ENCODE measurements at regions not wholly inside any gene's neighbourhood (a gene's known extent, or its start where the extent isn't known, plus 50 kb on each side); places are given as distances from the start of the nearest gene placed in this dataset.
"Not testable (repeated sequence)": the region's sequence is repeated elsewhere in the genome, so short reads cannot be mapped to it uniquely, and the experiment has no call there.

DNA sequence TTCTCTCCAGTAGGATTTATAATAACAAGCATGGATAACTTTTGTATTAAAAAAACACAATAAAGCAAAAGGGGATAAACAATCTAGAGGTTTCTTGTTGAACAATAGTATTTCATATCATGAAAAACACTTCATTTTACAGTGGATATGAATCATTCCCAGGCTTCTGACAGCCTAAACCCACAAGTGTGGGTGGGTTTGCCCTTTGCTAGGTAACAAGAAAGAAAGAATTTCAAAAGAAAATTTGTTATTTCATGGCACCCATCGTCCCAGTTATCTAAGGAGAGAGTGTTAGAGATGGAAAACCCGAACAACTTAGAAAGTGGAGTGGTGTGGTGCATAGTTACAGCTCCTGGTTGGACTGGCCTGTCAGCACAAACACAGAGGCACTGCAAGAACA, 76.1 kb upstream of the GPR6 start:
- no peak for DNase-seq
- no peak overlapping the region for H3K4me3 Mint-ChIP-seq
- H3K36me3 Mint-ChIP-seq = no peaks in the 10 kb centered on the region
- H3K27me3 ChIP-seq (ENCODE audit: control insufficient read depth, insufficient read depth, low read length) = peaks cover 7% of the 10 kb centered on the region
- ATAC-seq (ENCODE audit: low read depth in 2 of 2) = no peak
- no peak overlapping the region for H3K27ac ChIP-seq (ENCODE audit: insufficient read depth, low read length, poor library complexity, severe bottlenecking)
- no peak overlapping the region for H3K4me3 ChIP-seq (ENCODE audit: low read depth, low read length)
- H3K9me3 ChIP-seq (ENCODE audit: control insufficient read depth in 2 of 2, low read length in 2 of 2) = no peaks in the 10 kb centered on the region
- H3K27ac Mint-ChIP-seq = no peak overlapping the region
- H3K27me3 Mint-ChIP-seq = peaks cover 15% of the 10 kb centered on the region
- no peaks in the 10 kb centered on the region for H3K4me1 ChIP-seq (ENCODE audit: control insufficient read depth, insufficient read depth, low read length, poor library complexity, severe bottlenecking)
- peaks cover 0 to 3% (median 0%) of the 10 kb centered on the region in 7 donors for H3K9me3 Mint-ChIP-seq
- no peaks in the 10 kb centered on the region for H3K4me1 Mint-ChIP-seq
- H3K36me3 ChIP-seq (ENCODE audit: control insufficient read depth, insufficient read depth, low read length) = no peaks in the 10 kb centered on the region

DNA sequence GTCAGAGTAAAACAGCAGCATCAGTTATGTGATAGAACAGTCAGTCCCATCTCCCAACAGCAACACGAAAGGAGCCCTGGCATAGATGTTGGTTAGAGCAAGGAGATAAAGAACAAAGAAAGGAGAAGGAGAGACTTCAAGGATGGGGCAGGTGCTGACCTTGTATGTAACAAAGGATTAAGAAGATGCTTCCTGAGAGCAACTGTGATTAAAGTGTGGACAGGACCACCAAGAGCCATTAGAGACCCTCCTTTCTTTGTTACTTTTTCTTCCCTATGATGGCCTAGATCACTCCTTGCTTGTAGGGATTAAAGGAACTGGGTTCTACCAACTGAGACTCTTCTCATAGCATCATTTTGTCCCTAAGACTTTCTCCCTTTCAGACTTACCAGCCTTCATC, 75.2 kb upstream of the GPR6 start:
- Mint-ChIP-seq H3K4me1 (no peaks in the 10 kb centered on the region), H3K36me3 (no peaks in the 10 kb centered on the region), H3K27me3 (peaks cover 11% of the 10 kb centered on the region), H3K9me3 (peaks cover 0 to 3% (median 0%) of the 10 kb centered on the region in 7 donors), H3K27ac (no peak overlapping the region), H3K4me3 (no peak overlapping the region)
- Histone ChIP-seq H3K27me3 (ENCODE audit: control insufficient read depth, insufficient read depth, low read length) (peaks cover 10% of the 10 kb centered on the region), H3K27ac (ENCODE audit: insufficient read depth, low read length, poor library complexity, severe bottlenecking) (no peak overlapping the region), H3K4me3 (ENCODE audit: low read depth, low read length) (no peak overlapping the region), H3K4me1 (ENCODE audit: control insufficient read depth, insufficient read depth, low read length, poor library complexity, severe bottlenecking) (no peaks in the 10 kb centered on the region), H3K36me3 (ENCODE audit: control insufficient read depth, insufficient read depth, low read length) (no peaks in the 10 kb centered on the region), H3K9me3 (ENCODE audit: control insufficient read depth in 2 of 2, low read length in 2 of 2) (no peaks in the 10 kb centered on the region)
- DNase-seq (no peak), ATAC-seq (ENCODE audit: low read depth in 2 of 2) (no peak)

DNA sequence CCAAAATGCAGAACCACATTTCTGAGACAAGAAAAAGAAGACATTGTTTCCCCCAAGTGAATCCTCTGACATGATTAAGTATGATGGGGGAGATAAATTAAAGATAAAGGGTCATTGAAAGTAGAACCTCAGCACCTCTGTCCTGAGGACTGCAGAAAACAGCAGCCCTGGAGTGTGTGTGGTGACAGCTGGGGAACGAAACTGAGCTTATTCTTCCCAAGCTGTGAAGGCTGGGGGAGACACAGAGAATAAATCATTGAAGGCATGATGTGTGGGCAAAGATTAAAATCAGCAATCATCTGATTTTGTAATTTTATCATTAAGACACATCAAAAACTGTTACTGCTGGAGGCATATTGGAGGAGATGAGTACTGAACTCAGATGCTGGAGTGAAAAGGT, 67.5 kb upstream of the GPR6 start:
- no peak overlapping the region for H3K4me3 ChIP-seq (ENCODE audit: low read depth, low read length)
- no peak overlapping the region for H3K27ac Mint-ChIP-seq
- ATAC-seq (ENCODE audit: low read depth in 2 of 2) (no peak), DNase-seq (no peak)
- no peaks in the 10 kb centered on the region for H3K27me3 Mint-ChIP-seq
- no peaks in the 10 kb centered on the region for H3K4me1 Mint-ChIP-seq
- no peaks in the 10 kb centered on the region for H3K36me3 ChIP-seq (ENCODE audit: control insufficient read depth, insufficient read depth, low read length)
- H3K27me3 ChIP-seq (ENCODE audit: control insufficient read depth, insufficient read depth, low read length) = peaks cover 7% of the 10 kb centered on the region
- H3K36me3 Mint-ChIP-seq = no peaks in the 10 kb centered on the region
- H3K9me3 ChIP-seq (ENCODE audit: control insufficient read depth in 2 of 2, low read length in 2 of 2) = no peaks in the 10 kb centered on the region
- peaks cover 0 to 3% (median 0%) of the 10 kb centered on the region in 7 donors for H3K9me3 Mint-ChIP-seq
- H3K27ac ChIP-seq (ENCODE audit: insufficient read depth, low read length, poor library complexity, severe bottlenecking) = no peak overlapping the region
- no peaks in the 10 kb centered on the region for H3K4me1 ChIP-seq (ENCODE audit: control insufficient read depth, insufficient read depth, low read length, poor library complexity, severe bottlenecking)
- no peak overlapping the region for H3K4me3 Mint-ChIP-seq

DNA sequence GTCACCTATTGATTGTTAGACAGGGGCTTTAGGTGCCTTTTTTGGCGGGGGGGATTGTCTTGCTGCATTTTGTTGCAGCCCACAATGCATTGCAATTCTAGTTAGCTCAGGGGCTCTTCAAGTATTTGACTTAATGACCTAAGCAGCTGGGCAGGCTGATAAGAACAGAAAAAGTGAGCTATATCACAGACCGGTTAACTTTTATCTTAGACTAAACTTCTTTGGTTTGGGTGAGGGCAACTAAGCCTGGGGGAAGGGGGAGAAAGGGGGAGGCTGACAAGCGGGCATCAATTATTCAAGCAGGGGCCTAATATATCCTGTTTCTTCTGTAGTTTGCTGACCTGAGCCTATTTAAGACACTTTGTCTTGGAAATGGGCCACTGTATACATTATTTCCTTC, 66.0 kb upstream of the GPR6 start:
- H3K4me3 ChIP-seq (ENCODE audit: low read depth, low read length) = no peak overlapping the region
- H3K27me3 ChIP-seq (ENCODE audit: control insufficient read depth, insufficient read depth, low read length) = peaks cover 3% of the 10 kb centered on the region
- H3K27ac ChIP-seq (ENCODE audit: insufficient read depth, low read length, poor library complexity, severe bottlenecking) = no peak overlapping the region
- no peak overlapping the region for H3K4me3 Mint-ChIP-seq
- H3K9me3 Mint-ChIP-seq = no peaks in the 10 kb centered on the region
- H3K27me3 Mint-ChIP-seq = no peaks in the 10 kb centered on the region
- H3K36me3 Mint-ChIP-seq = no peaks in the 10 kb centered on the region
- no peaks in the 10 kb centered on the region for H3K4me1 Mint-ChIP-seq
- no peaks in the 10 kb centered on the region for H3K9me3 ChIP-seq (ENCODE audit: control insufficient read depth in 2 of 2, low read length in 2 of 2)
- DNase-seq = no peak
- no peaks in the 10 kb centered on the region for H3K36me3 ChIP-seq (ENCODE audit: control insufficient read depth, insufficient read depth, low read length)
- no peaks in the 10 kb centered on the region for H3K4me1 ChIP-seq (ENCODE audit: control insufficient read depth, insufficient read depth, low read length, poor library complexity, severe bottlenecking)
- ATAC-seq (ENCODE audit: low read depth in 2 of 2) = no peak
- H3K27ac Mint-ChIP-seq = no peak overlapping the region

DNA sequence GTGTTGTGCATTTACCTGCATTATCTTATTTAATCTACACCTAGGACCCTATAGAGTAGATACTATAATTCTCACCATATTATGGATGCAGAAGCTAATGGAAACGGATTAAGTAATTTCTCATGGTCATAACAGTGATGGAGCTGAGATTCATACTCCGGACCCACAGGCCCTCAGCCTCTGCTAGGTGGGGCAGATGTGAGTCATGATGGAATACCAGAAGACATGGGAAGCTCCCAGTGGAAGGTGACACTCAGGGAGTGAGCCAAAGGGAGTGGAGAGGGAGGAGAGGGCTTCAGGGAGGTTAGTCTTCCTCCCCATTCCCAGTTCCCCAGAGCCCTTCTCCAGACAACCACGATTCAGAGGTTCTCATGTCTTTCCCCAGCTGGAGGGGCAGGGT, 65.2 kb upstream of the GPR6 start:
- Mint-ChIP-seq H3K27me3 (no peaks in the 10 kb centered on the region), H3K27ac (no peak overlapping the region), H3K4me1 (no peaks in the 10 kb centered on the region), H3K36me3 (no peaks in the 10 kb centered on the region), H3K9me3 (no peaks in the 10 kb centered on the region), H3K4me3 (no peak overlapping the region)
- no peaks in the 10 kb centered on the region for H3K36me3 ChIP-seq (ENCODE audit: control insufficient read depth, insufficient read depth, low read length)
- no peak for DNase-seq
- no peak overlapping the region for H3K27ac ChIP-seq (ENCODE audit: insufficient read depth, low read length, poor library complexity, severe bottlenecking)
- peaks cover 1% of the 10 kb centered on the region for H3K27me3 ChIP-seq (ENCODE audit: control insufficient read depth, insufficient read depth, low read length)
- ATAC-seq (ENCODE audit: low read depth in 2 of 2) = no peak
- H3K4me3 ChIP-seq (ENCODE audit: low read depth, low read length) = no peak overlapping the region
- no peaks in the 10 kb centered on the region for H3K9me3 ChIP-seq (ENCODE audit: control insufficient read depth in 2 of 2, low read length in 2 of 2)
- H3K4me1 ChIP-seq (ENCODE audit: control insufficient read depth, insufficient read depth, low read length, poor library complexity, severe bottlenecking) = no peaks in the 10 kb centered on the region

DNA sequence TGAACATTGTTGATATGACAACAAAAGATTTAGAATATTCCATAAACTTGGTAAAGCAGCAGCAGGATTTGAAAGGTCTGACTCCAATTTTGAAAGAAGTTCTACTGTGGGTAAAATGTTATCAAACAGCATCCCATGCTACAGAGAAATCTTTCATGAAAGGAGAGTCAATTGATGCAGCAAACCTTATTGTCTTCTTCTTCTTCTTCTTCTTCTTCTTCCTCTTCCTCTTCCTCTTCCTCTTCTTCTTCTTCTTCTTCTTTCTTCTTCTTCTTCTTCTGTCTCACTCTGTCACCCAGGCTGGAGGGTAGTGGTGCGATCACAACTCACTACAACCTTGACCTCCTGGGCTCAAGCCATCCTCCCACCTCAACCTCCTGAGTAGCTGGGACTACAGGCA, 62.4 kb upstream of the GPR6 start:
- not testable (repeated sequence) for H3K36me3 ChIP-seq (ENCODE audit: control insufficient read depth, insufficient read depth, low read length); H3K27me3 ChIP-seq (ENCODE audit: control insufficient read depth, insufficient read depth, low read length); DNase-seq; H3K4me1 Mint-ChIP-seq; H3K9me3 Mint-ChIP-seq; H3K27me3 Mint-ChIP-seq; ATAC-seq (ENCODE audit: low read depth in 2 of 2); H3K4me3 ChIP-seq (ENCODE audit: low read depth, low read length); H3K4me3 Mint-ChIP-seq; H3K4me1 ChIP-seq (ENCODE audit: control insufficient read depth, insufficient read depth, low read length, poor library complexity, severe bottlenecking); H3K27ac ChIP-seq (ENCODE audit: insufficient read depth, low read length, poor library complexity, severe bottlenecking); H3K36me3 Mint-ChIP-seq; H3K9me3 ChIP-seq (ENCODE audit: control insufficient read depth in 2 of 2, low read length in 2 of 2); H3K27ac Mint-ChIP-seq

DNA sequence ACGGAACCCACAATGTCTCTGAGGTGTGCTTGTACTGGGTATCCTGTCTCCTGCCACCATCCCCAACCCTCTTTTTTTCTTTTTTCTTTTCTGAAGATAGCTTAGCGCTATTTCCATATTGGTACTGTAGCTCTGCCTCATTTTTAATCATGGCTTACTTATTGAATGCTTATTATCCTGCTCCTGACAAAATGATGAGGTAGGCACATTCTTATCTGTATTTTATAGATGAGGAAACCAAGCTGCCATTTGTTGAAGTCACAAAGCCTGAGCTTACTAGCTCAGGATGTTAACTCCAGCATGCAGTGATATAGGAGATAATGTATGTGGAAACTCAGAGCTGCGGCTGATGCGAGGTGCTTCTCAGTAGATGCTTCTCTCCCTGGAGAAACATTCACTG, 61.4 kb upstream of the GPR6 start:
- H3K4me1 ChIP-seq (ENCODE audit: control insufficient read depth, insufficient read depth, low read length, poor library complexity, severe bottlenecking) = no peaks in the 10 kb centered on the region
- Mint-ChIP-seq H3K27me3 (no peaks in the 10 kb centered on the region), H3K36me3 (no peaks in the 10 kb centered on the region), H3K4me1 (no peaks in the 10 kb centered on the region), H3K4me3 (no peak overlapping the region), H3K9me3 (no peaks in the 10 kb centered on the region), H3K27ac (no peak overlapping the region)
- no peak overlapping the region for H3K4me3 ChIP-seq (ENCODE audit: low read depth, low read length)
- H3K9me3 ChIP-seq (ENCODE audit: control insufficient read depth in 2 of 2, low read length in 2 of 2) = no peaks in the 10 kb centered on the region
- H3K36me3 ChIP-seq (ENCODE audit: control insufficient read depth, insufficient read depth, low read length) = no peaks in the 10 kb centered on the region
- DNase-seq = no peak
- H3K27me3 ChIP-seq (ENCODE audit: control insufficient read depth, insufficient read depth, low read length) = no peaks in the 10 kb centered on the region
- no peak overlapping the region for H3K27ac ChIP-seq (ENCODE audit: insufficient read depth, low read length, poor library complexity, severe bottlenecking)
- no peak for ATAC-seq (ENCODE audit: low read depth in 2 of 2)

DNA sequence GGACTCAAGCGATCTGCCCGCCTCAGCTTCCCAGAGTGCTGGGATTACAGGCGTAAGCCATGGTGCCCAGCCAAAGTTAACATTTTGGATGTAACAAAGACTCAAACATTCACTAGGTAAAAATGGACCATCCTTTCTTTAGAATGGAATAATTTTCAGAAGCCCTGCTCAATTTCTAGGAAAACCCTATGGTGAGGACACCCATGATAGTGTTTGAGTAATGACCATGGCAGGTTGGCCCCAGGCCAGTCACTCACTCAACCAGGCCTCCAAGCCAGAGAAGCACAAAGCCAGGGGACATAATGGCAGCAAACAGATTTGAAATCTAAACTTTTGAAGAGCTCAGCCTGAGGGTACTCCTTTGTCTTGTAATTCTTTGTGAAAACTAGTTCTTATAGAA, 59.9 kb upstream of the GPR6 start:
- Mint-ChIP-seq H3K27me3 (no peaks in the 10 kb centered on the region), H3K9me3 (no peaks in the 10 kb centered on the region), H3K4me3 (no peak overlapping the region), H3K4me1 (no peaks in the 10 kb centered on the region), H3K36me3 (no peaks in the 10 kb centered on the region), H3K27ac (no peak overlapping the region)
- Histone ChIP-seq H3K4me1 (ENCODE audit: control insufficient read depth, insufficient read depth, low read length, poor library complexity, severe bottlenecking) (no peaks in the 10 kb centered on the region), H3K27me3 (ENCODE audit: control insufficient read depth, insufficient read depth, low read length) (peaks cover 2% of the 10 kb centered on the region), H3K36me3 (ENCODE audit: control insufficient read depth, insufficient read depth, low read length) (no peaks in the 10 kb centered on the region), H3K4me3 (ENCODE audit: low read depth, low read length) (no peak overlapping the region), H3K9me3 (ENCODE audit: control insufficient read depth in 2 of 2, low read length in 2 of 2) (no peaks in the 10 kb centered on the region), H3K27ac (ENCODE audit: insufficient read depth, low read length, poor library complexity, severe bottlenecking) (no peak overlapping the region)
- DNase-seq (no peak), ATAC-seq (ENCODE audit: low read depth in 2 of 2) (no peak)
